Fibroblast of lung (primary cell): ENCODE measurements at regions not wholly inside any gene's neighbourhood (a gene's known extent, or its start where the extent isn't known, plus 50 kb on each side); places are given as distances from the start of the nearest gene placed in this dataset.

ENCODE experiments used
- DNase-seq, 2 donors: peaks; one replicate each; pipeline versions ENCODE4 v3.0.0 to v3.0.0-alpha.2; 2010; ENCODE audit warnings: low read depth in 2 of 2
- H2AFZ ChIP-seq: 2 replicates; pipeline ENCODE4 v1.5.1; 2012; ENCODE audit warnings: low read length, control low read depth, inconsistent platforms
- H3K27ac ChIP-seq: 2 replicates; pipeline ENCODE4 v1.5.1; 2011; ENCODE audit warnings: low read length, control low read depth; ENCODE audit not compliant: insufficient read depth
- H3K27me3 ChIP-seq: 2 replicates; pipeline ENCODE4 v1.5.1; 2011; ENCODE audit warnings: mild to moderate bottlenecking, low read length; ENCODE audit not compliant: control insufficient read depth, insufficient read depth
- H3K36me3 ChIP-seq: 2 replicates; pipeline ENCODE4 v1.5.1; 2011; ENCODE audit warnings: low read length; ENCODE audit not compliant: control insufficient read depth, insufficient read depth
- H3K4me1 ChIP-seq: 2 replicates; pipeline ENCODE4 v1.5.1; 2011; ENCODE audit warnings: low read length; ENCODE audit not compliant: control insufficient read depth, insufficient read depth; ENCODE audit errors: extremely low read depth
- H3K4me2 ChIP-seq: 2 replicates; pipeline ENCODE4 v1.5.1; 2011; ENCODE audit warnings: low read length, control low read depth; ENCODE audit not compliant: insufficient read depth; ENCODE audit errors: extremely low read depth
- H3K4me3 ChIP-seq, 4 experiments: fragments of 200-600 bp in 1 of 4; sonication (generic) in 1 of 4; replicated peaks in 1 of 4; 2 replicates each; pipeline ENCODE4 v1.5.1; 2011 to 2016; ENCODE audit warnings: low read length in 4 of 4, low read depth in 3 of 4, mild to moderate bottlenecking in 3 of 4, control low read depth in 2 of 4, inconsistent platforms in 1 of 4, mixed read lengths in 1 of 4; ENCODE audit not compliant: insufficient read depth in 1 of 4; ENCODE audit errors: control extremely low read depth in 1 of 4
- H3K79me2 ChIP-seq: 2 replicates; pipeline ENCODE4 v1.5.1; 2012; ENCODE audit warnings: mild to moderate bottlenecking, low read length, inconsistent platforms; ENCODE audit not compliant: control insufficient read depth, insufficient read depth
- H3K9ac ChIP-seq: 2 replicates; pipeline ENCODE4 v1.5.1; 2011; ENCODE audit warnings: mild to moderate bottlenecking, low read length, control low read depth; ENCODE audit not compliant: insufficient read depth
- H3K9me3 ChIP-seq: 2 replicates; pipeline ENCODE4 v1.5.1; 2012; ENCODE audit warnings: low read depth, low read length; ENCODE audit not compliant: control insufficient read depth, insufficient read depth
- H4K20me1 ChIP-seq: 2 replicates; pipeline ENCODE4 v1.5.1; 2011; ENCODE audit warnings: low read length; ENCODE audit not compliant: control insufficient read depth, insufficient read depth; ENCODE audit errors: extremely low read depth
- CTCF ChIP-seq, 2 donors: IDR thresholded peaks in 1 of 2; conservative IDR thresholded peaks in 1 of 2; 1 replicate in 1 of 2; 2 replicates in 1 of 2; pipeline ENCODE4 v1.5.1; 2011 to 2012; ENCODE audit warnings: low read length in 2 of 2, control low read depth in 1 of 2, inconsistent platforms in 1 of 2, low read depth in 1 of 2, mild to moderate bottlenecking in 1 of 2
- EZH2 ChIP-seq: IDR thresholded peaks from 2 replicates; pipeline ENCODE4 v1.5.1; 2012; ENCODE audit warnings: low read length, control low read depth, mild to moderate bottlenecking; ENCODE audit errors: missing control alignments

- no peaks in the 10 kb centered on the region for H3K9me3 ChIP-seq
- H3K4me3 ChIP-seq = no peak overlapping the region
- no peaks in the 10 kb centered on the region for H3K27me3 ChIP-seq
- DNase-seq = no peak
- H4K20me1 ChIP-seq = no peaks in the 10 kb centered on the region
- H3K4me1 ChIP-seq = no peaks in the 10 kb centered on the region
- TF ChIP-seq EZH2 = no peak
- TF ChIP-seq CTCF (conservative IDR thresholded peaks at IDR 0.05 in 1 of 2, IDR thresholded peaks at IDR 0.05 in 1 of 2; ENCODE audit: low read depth in 1 of 2, low read length in 2 of 2) = no peak
- H2AFZ ChIP-seq = no peak overlapping the region
- no peak overlapping the region for H3K4me2 ChIP-seq
- no peak overlapping the region for H3K27ac ChIP-seq
- no peak overlapping the region for H3K9ac ChIP-seq
- H3K79me2 ChIP-seq = no peaks in the 10 kb centered on the region
- H3K36me3 ChIP-seq = no peaks in the 10 kb centered on the region
Measured at GRCh38 chr12:108050696-108051095, 78.4 kb upstream of the WSCD2 start.

- H3K36me3 ChIP-seq = no peaks in the 10 kb centered on the region
- no peaks in the 10 kb centered on the region for H3K9me3 ChIP-seq
- H3K9ac ChIP-seq = no peak overlapping the region
- H3K27ac ChIP-seq = no peak overlapping the region
- H3K4me1 ChIP-seq = no peaks in the 10 kb centered on the region
- TF ChIP-seq CTCF (conservative IDR thresholded peaks at IDR 0.05 in 1 of 2, IDR thresholded peaks at IDR 0.05 in 1 of 2; ENCODE audit: low read depth in 1 of 2, low read length in 2 of 2) = no peak
- no peak for TF ChIP-seq EZH2
- no peaks in the 10 kb centered on the region for H3K27me3 ChIP-seq
- no peak overlapping the region for H2AFZ ChIP-seq
- H4K20me1 ChIP-seq = no peaks in the 10 kb centered on the region
- DNase-seq = no peak
- no peaks in the 10 kb centered on the region for H3K79me2 ChIP-seq
- no peak overlapping the region for H3K4me3 ChIP-seq
- no peak overlapping the region for H3K4me2 ChIP-seq
Measured at GRCh38 chr12:108052260-108052659, 76.8 kb upstream of the WSCD2 start.

GRCh38 chr12:108053512-108053911, 75.6 kb upstream of the WSCD2 start:
- H3K4me1 ChIP-seq = no peaks in the 10 kb centered on the region
- no peak overlapping the region for H2AFZ ChIP-seq
- no peaks in the 10 kb centered on the region for H3K36me3 ChIP-seq
- no peak for TF ChIP-seq CTCF (conservative IDR thresholded peaks at IDR 0.05 in 1 of 2, IDR thresholded peaks at IDR 0.05 in 1 of 2; ENCODE audit: low read depth in 1 of 2, low read length in 2 of 2)
- no peak overlapping the region for H3K4me3 ChIP-seq
- H3K79me2 ChIP-seq = no peaks in the 10 kb centered on the region
- no peak overlapping the region for H3K4me2 ChIP-seq
- no peaks in the 10 kb centered on the region for H3K27me3 ChIP-seq
- H4K20me1 ChIP-seq = no peaks in the 10 kb centered on the region
- H3K27ac ChIP-seq = no peak overlapping the region
- DNase-seq = no peak
- no peaks in the 10 kb centered on the region for H3K9me3 ChIP-seq
- no peak overlapping the region for H3K9ac ChIP-seq
